ENCODE measurements at regions not wholly inside any gene's neighbourhood (a gene's known extent, or its start where the extent isn't known, plus 50 kb on each side); places are given as distances from the start of the nearest gene placed in this dataset.

- intact Hi-C loops (cut with DNase I; ENCODE audit: low total_unique reads): no loop called here
- 78 to 88% (median 80%) methylated on average over 5 of the region's 5 CpGs for WGBS, 5 donors
- no peak for DNase-seq
- Histone ChIP-seq H3K27ac (no peak overlapping the region), H3K4me1 (no peaks in the 10 kb centered on the region), H3K36me3 (no peaks in the 10 kb centered on the region), H3K4me3 (no peak overlapping the region), H3K27me3 (replicated peaks in 1 of 7) (no peaks in the 10 kb centered on the region), H3K9me3 (peaks cover 0 to 10% (median 3%) of the 10 kb centered on the region in 8 donors)
- no peak for TF ChIP-seq POLR2AphosphoS5 (IDR thresholded peaks at IDR 0.05)
- TF ChIP-seq, protein P1, sequence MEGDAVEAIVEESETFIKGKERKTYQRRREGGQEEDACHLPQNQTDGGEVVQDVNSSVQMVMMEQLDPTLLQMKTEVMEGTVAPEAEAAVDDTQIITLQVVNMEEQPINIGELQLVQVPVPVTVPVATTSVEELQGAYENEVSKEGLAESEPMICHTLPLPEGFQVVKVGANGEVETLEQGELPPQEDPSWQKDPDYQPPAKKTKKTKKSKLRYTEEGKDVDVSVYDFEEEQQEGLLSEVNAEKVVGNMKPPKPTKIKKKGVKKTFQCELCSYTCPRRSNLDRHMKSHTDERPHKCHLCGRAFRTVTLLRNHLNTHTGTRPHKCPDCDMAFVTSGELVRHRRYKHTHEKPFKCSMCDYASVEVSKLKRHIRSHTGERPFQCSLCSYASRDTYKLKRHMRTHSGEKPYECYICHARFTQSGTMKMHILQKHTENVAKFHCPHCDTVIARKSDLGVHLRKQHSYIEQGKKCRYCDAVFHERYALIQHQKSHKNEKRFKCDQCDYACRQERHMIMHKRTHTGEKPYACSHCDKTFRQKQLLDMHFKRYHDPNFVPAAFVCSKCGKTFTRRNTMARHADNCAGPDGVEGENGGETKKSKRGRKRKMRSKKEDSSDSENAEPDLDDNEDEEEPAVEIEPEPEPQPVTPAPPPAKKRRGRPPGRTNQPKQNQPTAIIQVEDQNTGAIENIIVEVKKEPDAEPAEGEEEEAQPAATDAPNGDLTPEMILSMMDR (IDR thresholded peaks at IDR 0.05 in 8 of 11, conservative IDR thresholded peaks at IDR 0.05 in 3 of 11): no peak
- TF ChIP-seq POLR2A (IDR thresholded peaks at IDR 0.05): no peak
Observed at GRCh38 chr14:66056268-66056907, 429.8 kb upstream of the CCDC196 start.

DNA sequence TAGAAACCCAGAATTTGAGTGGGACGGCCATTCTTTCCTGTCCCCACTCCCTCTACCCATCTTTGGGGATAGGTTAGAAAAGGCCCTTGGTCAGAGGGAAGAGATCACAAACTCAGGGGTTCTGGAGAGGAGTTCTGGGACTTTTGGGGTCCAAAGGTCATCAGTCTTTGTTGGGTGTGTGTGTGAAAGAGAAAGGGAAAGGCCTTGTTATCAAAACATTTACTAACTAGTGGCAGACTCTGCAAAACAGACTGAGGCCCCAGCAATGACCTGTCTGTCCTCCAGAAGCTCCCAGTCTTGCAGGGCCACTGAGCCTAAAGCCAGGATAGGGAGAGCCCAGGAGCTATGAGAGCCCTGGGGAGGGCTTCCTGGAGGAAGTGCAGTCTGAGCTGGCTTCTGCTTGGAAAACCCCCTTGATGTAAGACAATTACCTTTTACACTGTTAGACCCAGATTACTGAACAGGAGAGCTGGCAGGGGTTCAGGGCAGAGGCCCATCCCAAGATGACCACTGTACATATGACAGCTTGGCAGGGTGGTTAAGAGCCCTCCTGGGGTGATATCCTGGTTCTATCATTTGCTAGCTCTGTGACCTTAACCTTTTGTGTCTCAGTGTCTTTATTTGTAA lies 429.1 kb upstream of the CCDC196 start:
- Histone ChIP-seq H3K4me3 (no peak overlapping the region), H3K27ac (no peak overlapping the region), H3K36me3 (no peaks in the 10 kb centered on the region), H3K9me3 (peaks cover 0 to 10% (median 3%) of the 10 kb centered on the region in 8 donors), H3K27me3 (replicated peaks in 1 of 7) (no peaks in the 10 kb centered on the region), H3K4me1 (no peaks in the 10 kb centered on the region)
- 78 to 93% (median 87%) methylated on average over 1 of the region's 1 CpG for WGBS, 5 donors
- intact Hi-C loops (cut with DNase I; ENCODE audit: low total_unique reads): no loop called here
- DNase-seq: no peak
- TF ChIP-seq POLR2A (IDR thresholded peaks at IDR 0.05): no peak
- TF ChIP-seq, protein P1 (IDR thresholded peaks at IDR 0.05 in 8 of 11, conservative IDR thresholded peaks at IDR 0.05 in 3 of 11): no peak
- no peak for TF ChIP-seq POLR2AphosphoS5 (IDR thresholded peaks at IDR 0.05)

GRCh38 chr14:66065188-66065587 lies 421.0 kb upstream of the CCDC196 start:
- Histone ChIP-seq H3K27ac (no peak overlapping the region), H3K36me3 (no peaks in the 10 kb centered on the region), H3K9me3 (no peaks in the 10 kb centered on the region), H3K4me1 (no peaks in the 10 kb centered on the region), H3K27me3 (replicated peaks in 1 of 7) (no peaks in the 10 kb centered on the region), H3K4me3 (no peak overlapping the region)
- TF ChIP-seq, protein P1 (IDR thresholded peaks at IDR 0.05 in 8 of 11, conservative IDR thresholded peaks at IDR 0.05 in 3 of 11): no peak
- TF ChIP-seq POLR2A (IDR thresholded peaks at IDR 0.05): no peak
- intact Hi-C loops (cut with DNase I; ENCODE audit: low total_unique reads): loop anchor here (10.0 kb wide), 1 partner anchor 900 kb away; no protein-coding TSS in a partner anchor
- WGBS, 5 donors: 86 to 96% (median 92%) methylated on average over 5 of the region's 5 CpGs
- no peak for DNase-seq

GRCh38 chr14:66066981-66067776 lies 419.0 kb upstream of the CCDC196 start:
- no peak for DNase-seq
- Histone ChIP-seq H3K4me3 (no peak overlapping the region), H3K36me3 (no peaks in the 10 kb centered on the region), H3K27me3 (replicated peaks in 1 of 7) (no peaks in the 10 kb centered on the region), H3K4me1 (peaks cover 0 to 3% (median 0%) of the 10 kb centered on the region in 6 donors), H3K9me3 (no peaks in the 10 kb centered on the region), H3K27ac (no peak overlapping the region)
- intact Hi-C loops (cut with DNase I; ENCODE audit: low total_unique reads): loop anchor here (10.0 kb wide), 1 partner anchor 902 kb away; no protein-coding TSS in a partner anchor
- WGBS, 5 donors: 88 to 97% (median 90%) methylated on average over 9 of the region's 9 CpGs
- no peak for TF ChIP-seq POLR2AphosphoS5 (IDR thresholded peaks at IDR 0.05)
- no peak for TF ChIP-seq POLR2A (IDR thresholded peaks at IDR 0.05)
- TF ChIP-seq, protein P1 (IDR thresholded peaks at IDR 0.05 in 8 of 11, conservative IDR thresholded peaks at IDR 0.05 in 3 of 11): no peak
